ENCODE measurements at regions not wholly inside any gene's neighbourhood (a gene's known extent, or its start where the extent isn't known, plus 50 kb on each side); places are given as distances from the start of the nearest gene placed in this dataset.
"Not testable (repeated sequence)": the region's sequence is repeated elsewhere in the genome, so short reads cannot be mapped to it uniquely, and the experiment has no call there.

DNA sequence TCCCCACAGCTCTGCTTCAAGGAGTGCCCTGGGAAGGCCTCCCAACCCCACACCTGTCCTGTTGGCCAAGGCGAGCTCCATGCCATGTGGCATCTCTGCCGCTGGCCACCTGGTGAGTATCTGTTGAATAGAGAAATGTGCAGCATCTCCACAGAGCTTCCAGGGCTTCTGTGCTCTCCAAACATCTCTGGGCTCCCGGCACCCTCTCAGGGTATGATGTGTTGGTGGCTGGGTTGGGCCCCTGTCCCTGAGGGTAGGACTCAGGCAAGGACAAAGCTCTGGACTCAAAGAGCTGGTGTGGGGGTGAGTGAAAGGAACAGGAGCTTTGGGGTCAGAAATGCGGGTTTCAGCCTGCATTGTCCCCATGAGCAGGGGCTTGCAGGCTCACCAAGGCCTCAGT, 88.6 kb downstream of the TMEM121 start:
- DNase-seq (ENCODE audit: low read depth in 1 of 2, low spot score in 1 of 2); H3K27ac ChIP-seq; POLR2A ChIA-PET; H3K4me1 ChIP-seq; H3K4me2 ChIP-seq; H3K4me3 ChIP-seq; FAIRE-seq; H3K9me3 ChIP-seq; CTCF ChIA-PET: not testable (repeated sequence)
- whole genome bisulfite sequencing (ENCODE audit: missing lambda C conversion rate) = 56% methylated on average over 3 of the region's 4 CpGs
- ATAC-seq = peak in 1 of 2 experiments; percentile 52; a peak in 1 of 6 replicates

DNA sequence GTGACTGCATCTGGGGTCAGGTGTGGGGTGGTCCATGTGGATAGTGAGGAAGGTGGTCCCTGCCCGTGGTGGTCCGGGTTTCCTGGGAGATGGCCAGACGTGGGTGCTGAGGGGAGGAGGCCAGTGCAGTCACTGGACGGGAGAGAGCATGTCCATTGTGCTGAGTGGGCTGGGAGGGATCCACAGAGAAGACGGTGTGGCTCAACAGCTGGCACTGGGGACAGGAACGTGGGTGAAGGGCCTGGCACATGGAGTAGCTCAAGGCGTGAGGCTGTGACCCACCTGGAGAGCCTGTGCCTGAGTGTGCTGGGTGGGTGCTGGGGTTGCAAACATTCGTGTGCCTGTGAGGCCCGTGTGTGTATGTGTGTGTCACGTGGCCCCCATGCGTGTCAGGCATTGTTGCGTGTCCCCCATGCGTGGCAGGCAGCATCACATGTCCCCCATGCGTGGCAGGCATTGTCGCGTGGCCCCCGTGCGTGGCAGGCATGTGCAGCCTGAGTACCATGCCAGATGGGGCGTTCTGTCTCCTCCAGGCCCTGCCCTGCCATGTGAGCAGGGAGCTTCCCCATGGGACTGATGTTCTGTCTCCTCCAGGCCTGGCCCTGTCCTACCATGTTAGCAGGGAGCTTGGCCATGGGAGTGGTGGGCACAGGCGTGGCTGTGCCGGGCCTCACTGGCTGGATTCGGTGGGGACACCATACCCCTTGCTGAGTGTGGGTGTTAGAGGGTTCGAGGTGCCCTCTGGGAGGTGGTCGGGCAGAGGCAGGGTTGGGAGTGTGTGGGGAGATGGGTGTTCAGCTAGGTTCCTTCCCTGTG, 89.8 kb downstream of the TMEM121 start:
- H3K4me3 ChIP-seq; H3K4me1 ChIP-seq; CTCF ChIA-PET; H3K27ac ChIP-seq; FAIRE-seq; POLR2A ChIA-PET; H3K9me3 ChIP-seq; DNase-seq (ENCODE audit: low read depth in 1 of 2, low spot score in 1 of 2); H3K4me2 ChIP-seq: not testable (repeated sequence)
- 44% methylated on average over 19 of the region's 24 CpGs for WGBS (ENCODE audit: missing lambda C conversion rate)
- ATAC-seq = peak in 1 of 2 experiments; percentile 31; a peak in 2 of 6 replicates

DNA sequence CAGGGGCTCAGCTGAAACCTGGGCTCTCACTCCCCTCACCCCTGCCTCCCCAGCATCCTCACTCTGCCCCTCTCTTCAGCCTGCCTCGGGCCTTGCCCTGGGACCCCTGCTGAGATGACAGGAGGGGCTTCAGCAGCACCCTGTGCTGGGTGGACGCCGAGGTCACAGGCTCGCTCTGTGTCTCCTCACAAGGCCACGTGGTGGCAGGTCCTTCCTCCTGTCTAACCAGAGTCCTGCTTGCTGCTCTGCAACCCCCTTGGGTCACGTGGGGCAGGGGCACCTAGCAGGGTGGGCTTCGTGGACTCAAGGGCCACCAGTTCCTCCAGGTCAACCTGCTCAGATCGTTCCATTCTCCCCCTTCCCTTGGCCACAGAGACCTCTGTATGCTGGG, 90.4 kb downstream of the TMEM121 start:
- ATAC-seq = no peak
- no peak for DNase-seq (ENCODE audit: low read depth in 1 of 2, low spot score in 1 of 2)
- no peak for TF ChIP-seq POLR2AphosphoS2 (conservative IDR thresholded peaks at IDR 0.05; ENCODE audit: low read length)
- TF ChIP-seq GATA3 (IDR thresholded peaks at IDR 0.05; ENCODE audit: borderline replicate concordance) = no peak
- TF ChIP-seq, protein P1, sequence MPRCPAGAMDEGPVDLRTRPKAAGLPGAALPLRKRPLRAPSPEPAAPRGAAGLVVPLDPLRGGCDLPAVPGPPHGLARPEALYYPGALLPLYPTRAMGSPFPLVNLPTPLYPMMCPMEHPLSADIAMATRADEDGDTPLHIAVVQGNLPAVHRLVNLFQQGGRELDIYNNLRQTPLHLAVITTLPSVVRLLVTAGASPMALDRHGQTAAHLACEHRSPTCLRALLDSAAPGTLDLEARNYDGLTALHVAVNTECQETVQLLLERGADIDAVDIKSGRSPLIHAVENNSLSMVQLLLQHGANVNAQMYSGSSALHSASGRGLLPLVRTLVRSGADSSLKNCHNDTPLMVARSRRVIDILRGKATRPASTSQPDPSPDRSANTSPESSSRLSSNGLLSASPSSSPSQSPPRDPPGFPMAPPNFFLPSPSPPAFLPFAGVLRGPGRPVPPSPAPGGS (IDR thresholded peaks at IDR 0.05) = no peak
- TF ChIP-seq, protein P2, sequence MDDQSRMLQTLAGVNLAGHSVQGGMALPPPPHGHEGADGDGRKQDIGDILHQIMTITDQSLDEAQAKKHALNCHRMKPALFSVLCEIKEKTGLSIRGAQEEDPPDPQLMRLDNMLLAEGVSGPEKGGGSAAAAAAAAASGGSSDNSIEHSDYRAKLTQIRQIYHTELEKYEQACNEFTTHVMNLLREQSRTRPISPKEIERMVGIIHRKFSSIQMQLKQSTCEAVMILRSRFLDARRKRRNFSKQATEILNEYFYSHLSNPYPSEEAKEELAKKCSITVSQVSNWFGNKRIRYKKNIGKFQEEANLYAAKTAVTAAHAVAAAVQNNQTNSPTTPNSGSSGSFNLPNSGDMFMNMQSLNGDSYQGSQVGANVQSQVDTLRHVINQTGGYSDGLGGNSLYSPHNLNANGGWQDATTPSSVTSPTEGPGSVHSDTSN (IDR thresholded peaks at IDR 0.05) = no peak
- TF ChIP-seq ZNF302 (CRISPR knock-in tag; IDR thresholded peaks at IDR 0.05) = no peak
- TF ChIP-seq RARB (CRISPR knock-in tag; IDR thresholded peaks at IDR 0.05) = no peak
- TF ChIP-seq FOXS1 (CRISPR knock-in tag; IDR thresholded peaks at IDR 0.05) = no peak
- no peak for TF ChIP-seq ESRRA (IDR thresholded peaks at IDR 0.05; ENCODE audit: borderline replicate concordance, low read length)
- no peak for TF ChIP-seq RAD21 (conservative IDR thresholded peaks at IDR 0.05 in 1 of 2, IDR thresholded peaks at IDR 0.05 in 1 of 2)
- no peak for TF ChIP-seq NPAS2 (CRISPR knock-in tag; IDR thresholded peaks at IDR 0.05; ENCODE audit: borderline replicate concordance)
- no peak for TF ChIP-seq KDM5A (IDR thresholded peaks at IDR 0.05)
- TF ChIP-seq MAFK (IDR thresholded peaks at IDR 0.05; ENCODE audit: partially characterized antibody) = no peak
- no peak for TF ChIP-seq CEBPB (IDR thresholded peaks at IDR 0.05)
- TF ChIP-seq HOXA7 (CRISPR knock-in tag; IDR thresholded peaks at IDR 0.05) = no peak
- TF ChIP-seq RCOR1 (IDR thresholded peaks at IDR 0.05; ENCODE audit: low read depth, low read length) = no peak
- TF ChIP-seq JUNB (IDR thresholded peaks at IDR 0.05) = no peak
- no peak for TF ChIP-seq CHD2 (IDR thresholded peaks at IDR 0.05; ENCODE audit: low read length, partially characterized antibody)
- TF ChIP-seq, protein P3, sequence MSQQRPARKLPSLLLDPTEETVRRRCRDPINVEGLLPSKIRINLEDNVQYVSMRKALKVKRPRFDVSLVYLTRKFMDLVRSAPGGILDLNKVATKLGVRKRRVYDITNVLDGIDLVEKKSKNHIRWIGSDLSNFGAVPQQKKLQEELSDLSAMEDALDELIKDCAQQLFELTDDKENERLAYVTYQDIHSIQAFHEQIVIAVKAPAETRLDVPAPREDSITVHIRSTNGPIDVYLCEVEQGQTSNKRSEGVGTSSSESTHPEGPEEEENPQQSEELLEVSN (IDR thresholded peaks at IDR 0.05; ENCODE audit: borderline replicate concordance, low read depth) = no peak
- CTCF ChIA-PET = no interaction called here
- FAIRE-seq = no peak
- Histone ChIP-seq H3K9me3 (no peaks in the 10 kb centered on the region), H3K4me3 (no peak overlapping the region), H3K4me1 (no peaks in the 10 kb centered on the region), H3K27ac (no peak overlapping the region), H3K4me2 (no peak overlapping the region)
- POLR2A ChIA-PET = no interaction called here
- WGBS (ENCODE audit: missing lambda C conversion rate) = 20% methylated on average over 5 of the region's 8 CpGs
